ENCODE measurements at regions not wholly inside any gene's neighbourhood (a gene's known extent, or its start where the extent isn't known, plus 50 kb on each side); places are given as distances from the start of the nearest gene placed in this dataset.
"Not testable (repeated sequence)": the region's sequence is repeated elsewhere in the genome, so short reads cannot be mapped to it uniquely, and the experiment has no call there.

- H3K36me3 Mint-ChIP-seq (ENCODE audit: low read depth), result no peaks in the 10 kb centered on the region
- H3K4me1 Mint-ChIP-seq (ENCODE audit: low read depth), result no peaks in the 10 kb centered on the region
- peaks cover 18% of the 10 kb centered on the region for H3K9me3 Mint-ChIP-seq (ENCODE audit: low read depth)
These were observed 76.3 kb upstream of the SHOX start for GRCh38 chrX:554271-554670.

GRCh38 chrX:555725-556666 lies 74.6 kb upstream of the SHOX start:
- Mint-ChIP-seq H3K27ac (ENCODE audit: unreplicated experiment) (no peak overlapping the region), H3K27me3 (ENCODE audit: low read depth) (no peaks in the 10 kb centered on the region), H3K36me3 (ENCODE audit: low read depth) (no peaks in the 10 kb centered on the region), H3K4me1 (ENCODE audit: low read depth) (no peaks in the 10 kb centered on the region), H3K4me3 (ENCODE audit: unreplicated experiment) (no peak overlapping the region), H3K9me3 (ENCODE audit: low read depth) (peaks cover 8% of the 10 kb centered on the region)
- DNase-seq (ENCODE audit: low spot score), result no peak
- TF ChIP-seq CTCF (IDR thresholded peaks at IDR 0.05), result no peak

More at GRCh38 chrX:554271-554670, 76.3 kb upstream of the SHOX start:
- DNase-seq (ENCODE audit: low spot score), result no peak
- Mint-ChIP-seq H3K27ac (ENCODE audit: unreplicated experiment) (no peak overlapping the region), H3K4me3 (ENCODE audit: unreplicated experiment) (no peak overlapping the region), H3K27me3 (ENCODE audit: low read depth) (no peaks in the 10 kb centered on the region)
- no peak for TF ChIP-seq CTCF (IDR thresholded peaks at IDR 0.05)

GRCh38 chrX:557601-558000 lies 73.0 kb upstream of the SHOX start:
- not testable (repeated sequence) for H3K27ac Mint-ChIP-seq (ENCODE audit: unreplicated experiment); H3K27me3 Mint-ChIP-seq (ENCODE audit: low read depth); H3K4me3 Mint-ChIP-seq (ENCODE audit: unreplicated experiment); H3K36me3 Mint-ChIP-seq (ENCODE audit: low read depth); DNase-seq (ENCODE audit: low spot score); H3K4me1 Mint-ChIP-seq (ENCODE audit: low read depth)
- peaks cover 13% of the 10 kb centered on the region for H3K9me3 Mint-ChIP-seq (ENCODE audit: low read depth)

GRCh38 chrX:559282-559681 lies 71.3 kb upstream of the SHOX start:
- H3K27ac Mint-ChIP-seq (ENCODE audit: unreplicated experiment); H3K4me3 Mint-ChIP-seq (ENCODE audit: unreplicated experiment); H3K36me3 Mint-ChIP-seq (ENCODE audit: low read depth); DNase-seq (ENCODE audit: low spot score); H3K27me3 Mint-ChIP-seq (ENCODE audit: low read depth); H3K4me1 Mint-ChIP-seq (ENCODE audit: low read depth): not testable (repeated sequence)
- H3K9me3 Mint-ChIP-seq (ENCODE audit: low read depth), result peaks cover 13% of the 10 kb centered on the region

- TF ChIP-seq CTCF (IDR thresholded peaks at IDR 0.05), result no peak
- Mint-ChIP-seq H3K4me1 (ENCODE audit: low read depth) (no peaks in the 10 kb centered on the region), H3K9me3 (ENCODE audit: low read depth) (peaks cover 20% of the 10 kb centered on the region), H3K27ac (ENCODE audit: unreplicated experiment) (no peak overlapping the region), H3K4me3 (ENCODE audit: unreplicated experiment) (no peak overlapping the region), H3K36me3 (ENCODE audit: low read depth) (no peaks in the 10 kb centered on the region), H3K27me3 (ENCODE audit: low read depth) (no peaks in the 10 kb centered on the region)
- DNase-seq (ENCODE audit: low spot score), result no peak
These were observed 62.7 kb upstream of the SHOX start for GRCh38 chrX:567891-568290.

GRCh38 chrX:568311-568710 lies 62.3 kb upstream of the SHOX start:
- H3K27ac Mint-ChIP-seq (ENCODE audit: unreplicated experiment), result no peak overlapping the region
- no peaks in the 10 kb centered on the region for H3K36me3 Mint-ChIP-seq (ENCODE audit: low read depth)
- no peaks in the 10 kb centered on the region for H3K27me3 Mint-ChIP-seq (ENCODE audit: low read depth)
- H3K4me3 Mint-ChIP-seq (ENCODE audit: unreplicated experiment), result no peak overlapping the region
- H3K9me3 Mint-ChIP-seq (ENCODE audit: low read depth), result peaks cover 20% of the 10 kb centered on the region
- H3K4me1 Mint-ChIP-seq (ENCODE audit: low read depth), result no peaks in the 10 kb centered on the region
- no peak for TF ChIP-seq CTCF (IDR thresholded peaks at IDR 0.05)
- DNase-seq (ENCODE audit: low spot score), result no peak

Data from chondrocyte (in vitro differentiated cells).